Adipocyte (in vitro differentiated cells): ENCODE measurements at regions not wholly inside any gene's neighbourhood (a gene's known extent, or its start where the extent isn't known, plus 50 kb on each side); places are given as distances from the start of the nearest gene placed in this dataset.

Experiments used
- DNase-seq: peaks from one replicate; pipeline ENCODE4 v3.0.0-alpha.2; 2015; ENCODE audit warnings: low read depth
- H3K27me3 ChIP-seq: replicated peaks from 2 replicates; pipeline ENCODE4 v1.7.0; 2013; ENCODE audit warnings: mild to moderate bottlenecking, low read length, moderate library complexity; ENCODE audit not compliant: control insufficient read depth, insufficient read depth
- H3K36me3 ChIP-seq: 2 replicates; pipeline ENCODE4 v1.7.0; 2013; ENCODE audit warnings: low read length, mild to moderate bottlenecking, moderate library complexity; ENCODE audit not compliant: control insufficient read depth, insufficient read depth, severe bottlenecking
- H3K4me1 ChIP-seq: 2 replicates; pipeline ENCODE4 v1.7.0; 2013; ENCODE audit warnings: mild to moderate bottlenecking, low read length, moderate library complexity; ENCODE audit not compliant: control insufficient read depth, insufficient read depth
- H3K4me3 ChIP-seq: 2 replicates; pipeline ENCODE4 v1.7.0; 2013; ENCODE audit warnings: mild to moderate bottlenecking, low read length, moderate library complexity
- H3K9ac ChIP-seq: 2 replicates; pipeline ENCODE4 v1.7.0; 2013; ENCODE audit warnings: mild to moderate bottlenecking, low read length, moderate library complexity
- H3K9me3 ChIP-seq: 2 replicates; pipeline ENCODE4 v1.7.0; 2013; ENCODE audit warnings: mild to moderate bottlenecking, low read length, moderate library complexity; ENCODE audit not compliant: control insufficient read depth

DNA sequence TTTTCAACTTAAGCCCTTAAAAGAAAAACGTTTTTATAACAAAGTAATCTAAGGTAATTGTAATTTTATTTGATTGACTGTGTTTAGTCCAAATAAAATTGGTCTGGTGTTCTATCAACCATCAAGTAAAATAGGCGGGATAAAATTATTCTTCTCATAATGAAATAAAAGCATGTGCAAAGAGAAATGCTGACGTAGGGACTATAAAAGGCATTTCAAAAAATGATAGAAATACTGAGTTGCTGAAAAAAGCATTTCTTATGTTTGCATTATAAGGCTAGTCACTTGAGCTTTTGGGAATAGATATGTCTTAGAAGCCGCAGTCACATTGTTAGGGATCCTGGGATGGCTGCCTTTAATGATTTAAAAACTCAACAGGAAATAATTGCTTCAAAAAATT is 608.0 kb upstream of the JAG1 start:
- DNase-seq = no peak
- Histone ChIP-seq H3K9ac (no peak overlapping the region), H3K36me3 (no peaks in the 10 kb centered on the region), H3K4me3 (no peak overlapping the region), H3K4me1 (no peaks in the 10 kb centered on the region), H3K27me3 (no peaks in the 10 kb centered on the region), H3K9me3 (no peaks in the 10 kb centered on the region)

DNA sequence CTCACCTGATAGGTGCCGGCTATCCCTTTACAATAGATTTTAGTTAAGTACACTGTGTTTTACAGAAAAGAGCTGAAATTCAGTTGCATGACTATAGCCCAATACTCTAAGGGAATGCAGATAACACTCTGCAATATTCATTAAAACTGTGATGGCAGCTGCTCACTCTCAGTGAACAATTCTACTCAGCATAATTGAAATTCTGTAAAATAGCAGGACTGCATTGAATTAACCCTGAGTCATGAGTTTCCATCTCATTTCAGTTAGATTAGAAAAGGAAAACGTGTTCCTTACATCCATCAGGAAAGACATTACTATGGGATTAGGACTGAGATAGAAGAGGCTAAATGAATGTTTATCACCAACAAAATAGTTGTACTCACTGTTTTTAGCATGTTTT is 613.3 kb upstream of the JAG1 start:
- no peak overlapping the region for H3K9ac ChIP-seq
- no peaks in the 10 kb centered on the region for H3K36me3 ChIP-seq
- no peak overlapping the region for H3K4me3 ChIP-seq
- H3K4me1 ChIP-seq = no peaks in the 10 kb centered on the region
- H3K9me3 ChIP-seq = no peaks in the 10 kb centered on the region
- no peak for DNase-seq
- H3K27me3 ChIP-seq = no peaks in the 10 kb centered on the region

DNA sequence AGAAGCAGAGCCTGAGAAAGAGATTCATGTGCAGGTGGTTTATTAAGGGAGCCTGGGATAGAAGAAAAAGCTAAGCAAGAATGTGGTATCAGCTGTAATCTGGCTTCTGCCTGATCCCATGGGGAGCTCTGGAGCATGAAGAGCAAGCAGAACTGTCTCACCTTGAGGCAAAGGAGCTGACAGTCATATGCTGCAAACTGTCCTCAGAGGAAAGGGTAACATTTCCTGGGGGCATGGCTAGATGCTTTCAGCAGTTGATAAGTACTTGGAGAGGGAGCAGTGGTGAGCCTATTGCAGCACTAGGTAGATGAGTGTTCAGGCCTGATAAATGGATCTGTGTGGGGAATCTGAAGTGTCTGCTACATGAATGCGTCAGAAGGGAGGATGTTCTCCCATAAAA is 621.5 kb upstream of the BTBD3 start:
- H3K36me3 ChIP-seq = no peaks in the 10 kb centered on the region
- no peaks in the 10 kb centered on the region for H3K4me1 ChIP-seq
- H3K9ac ChIP-seq = no peak overlapping the region
- no peaks in the 10 kb centered on the region for H3K9me3 ChIP-seq
- DNase-seq = no peak
- H3K4me3 ChIP-seq = no peak overlapping the region
- H3K27me3 ChIP-seq = no peaks in the 10 kb centered on the region

DNA sequence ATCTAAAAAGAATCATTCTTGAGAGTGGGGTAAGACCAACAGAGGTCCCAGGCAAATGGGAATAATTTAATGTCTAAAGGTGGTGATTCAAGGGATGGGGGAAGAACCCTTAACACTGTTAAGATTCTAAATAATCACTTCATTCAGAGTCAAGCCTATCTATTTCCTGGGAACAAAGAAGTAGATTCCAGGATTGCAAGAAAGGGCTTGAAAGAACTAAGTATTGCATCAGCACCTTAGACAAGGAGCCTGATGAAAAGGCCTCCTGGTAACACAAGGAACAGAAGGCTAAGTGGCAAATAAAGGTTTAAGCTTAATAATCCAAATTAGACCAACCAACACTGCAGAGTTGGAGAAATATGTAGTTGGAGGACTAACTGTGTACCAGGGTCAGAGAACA is 620.7 kb upstream of the BTBD3 start:
- H3K36me3 ChIP-seq = no peaks in the 10 kb centered on the region
- H3K4me3 ChIP-seq = no peak overlapping the region
- H3K27me3 ChIP-seq = no peaks in the 10 kb centered on the region
- no peaks in the 10 kb centered on the region for H3K4me1 ChIP-seq
- peak; percentile 13 for DNase-seq
- H3K9me3 ChIP-seq = no peaks in the 10 kb centered on the region
- H3K9ac ChIP-seq = no peak overlapping the region

DNA sequence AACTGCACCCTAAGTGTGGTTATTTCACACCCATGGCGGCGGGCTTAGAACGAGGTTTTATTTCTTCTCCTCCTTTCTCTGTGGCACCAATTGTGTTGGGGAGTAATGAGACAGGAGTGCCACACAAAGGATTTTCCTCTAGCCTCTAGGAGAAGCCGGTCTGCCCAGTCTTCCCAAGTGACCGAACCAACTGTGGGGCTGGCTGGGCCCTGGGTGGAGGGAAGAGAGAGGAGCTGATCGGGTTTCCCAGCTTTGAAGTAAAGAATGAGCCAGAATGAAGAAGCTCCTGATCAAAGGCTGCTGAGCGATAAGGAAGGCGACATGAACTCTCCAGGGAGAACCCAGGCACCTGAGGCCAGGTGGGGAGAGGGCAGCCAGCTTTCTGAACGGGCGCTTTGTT is 616.0 kb upstream of the BTBD3 start:
- H3K27me3 ChIP-seq = no peaks in the 10 kb centered on the region
- no peak overlapping the region for H3K4me3 ChIP-seq
- H3K9me3 ChIP-seq = no peaks in the 10 kb centered on the region
- no peaks in the 10 kb centered on the region for H3K36me3 ChIP-seq
- H3K4me1 ChIP-seq = no peaks in the 10 kb centered on the region
- DNase-seq = no peak
- no peak overlapping the region for H3K9ac ChIP-seq

DNA sequence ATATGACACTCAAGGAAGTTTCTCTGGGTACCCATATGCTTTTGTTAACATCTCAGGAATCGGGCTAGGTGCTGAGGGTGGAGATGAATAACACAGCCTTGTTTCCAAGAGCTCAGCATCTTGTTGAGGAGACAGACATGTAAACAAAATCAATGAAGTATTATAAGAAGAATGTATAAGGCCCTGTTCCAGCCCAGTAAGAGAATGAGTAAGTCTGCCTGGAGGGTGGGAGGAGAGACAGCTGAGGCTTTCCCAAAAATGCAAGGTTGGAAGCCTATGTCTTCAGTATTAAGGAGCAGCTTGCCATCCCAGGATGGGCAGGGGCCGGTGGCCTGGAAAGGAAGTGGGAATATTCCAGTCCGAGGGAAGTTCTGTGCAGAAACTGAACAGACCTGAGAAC is 615.3 kb upstream of the BTBD3 start:
- Histone ChIP-seq H3K36me3 (no peaks in the 10 kb centered on the region), H3K4me1 (no peaks in the 10 kb centered on the region), H3K4me3 (no peak overlapping the region), H3K27me3 (no peaks in the 10 kb centered on the region), H3K9ac (no peak overlapping the region), H3K9me3 (no peaks in the 10 kb centered on the region)
- DNase-seq = peak; percentile 53

DNA sequence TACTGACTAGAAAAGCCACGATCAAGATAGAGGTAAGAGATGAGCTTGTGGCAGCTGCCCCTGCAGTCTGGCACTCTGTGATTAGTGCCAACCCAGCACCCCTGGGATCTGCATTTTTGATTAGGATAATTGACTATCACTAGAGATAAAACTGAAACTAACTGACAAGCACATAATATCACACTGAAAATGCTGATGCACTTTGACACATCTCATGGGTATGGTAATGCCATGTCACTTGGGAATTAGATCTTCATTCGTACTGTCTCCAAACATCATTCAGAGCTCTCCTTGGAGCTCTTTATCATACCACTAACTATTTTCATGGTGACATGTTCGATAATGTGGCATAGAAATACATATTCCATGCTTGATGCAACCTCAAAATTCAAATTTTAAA is 612.9 kb upstream of the BTBD3 start:
- Histone ChIP-seq H3K36me3 (no peaks in the 10 kb centered on the region), H3K9me3 (no peaks in the 10 kb centered on the region), H3K4me3 (no peak overlapping the region), H3K27me3 (no peaks in the 10 kb centered on the region), H3K9ac (no peak overlapping the region), H3K4me1 (no peaks in the 10 kb centered on the region)
- no peak for DNase-seq

DNA sequence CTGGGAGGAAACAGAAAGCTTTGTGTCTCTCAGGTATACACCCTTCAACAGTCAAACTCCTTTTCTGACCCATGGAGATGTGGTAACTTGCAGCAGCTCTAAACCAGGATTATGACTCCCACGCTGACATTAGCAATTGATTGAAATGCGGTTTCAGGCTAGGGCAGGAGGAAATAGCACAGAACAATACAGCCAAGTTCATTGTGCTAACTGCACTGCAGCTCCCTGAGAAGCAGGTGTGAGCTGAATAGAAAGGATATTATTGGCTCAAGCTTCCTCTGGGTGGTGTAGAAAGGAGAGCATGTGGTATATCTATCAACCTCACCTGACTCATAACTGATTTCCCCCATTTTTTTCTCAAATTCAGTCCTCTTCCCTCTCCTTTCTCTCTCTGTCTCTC is 612.3 kb upstream of the BTBD3 start:
- no peak for DNase-seq
- Histone ChIP-seq H3K9me3 (no peaks in the 10 kb centered on the region), H3K9ac (no peak overlapping the region), H3K36me3 (no peaks in the 10 kb centered on the region), H3K27me3 (no peaks in the 10 kb centered on the region), H3K4me3 (no peak overlapping the region), H3K4me1 (no peaks in the 10 kb centered on the region)

DNA sequence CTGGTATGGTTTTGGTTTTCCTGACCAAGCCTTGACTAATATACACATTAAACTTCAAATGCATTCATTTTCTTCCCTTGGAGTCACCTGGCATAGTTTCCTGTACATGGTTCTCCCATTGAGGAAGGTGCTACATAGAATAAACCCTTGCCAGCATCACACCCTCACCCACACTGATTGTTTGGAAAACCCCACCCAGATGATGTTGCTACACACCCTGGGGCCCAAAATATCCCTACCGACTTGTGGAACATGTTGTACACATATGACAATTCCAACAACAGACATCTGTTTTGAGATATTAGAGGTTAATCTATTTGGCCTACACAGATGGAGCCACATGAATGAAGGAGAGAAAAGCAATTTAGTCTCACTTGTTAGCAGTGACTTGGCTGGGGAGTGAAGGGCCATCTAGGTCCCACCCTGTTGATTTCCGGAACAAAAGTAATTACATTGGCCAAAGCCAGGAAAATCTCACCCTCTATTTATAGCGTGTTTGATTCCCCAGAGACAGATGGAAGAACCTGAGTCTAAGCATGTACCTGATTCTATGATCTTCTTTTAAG is 606.0 kb upstream of the BTBD3 start:
- Histone ChIP-seq H3K27me3 (no peaks in the 10 kb centered on the region), H3K4me1 (no peaks in the 10 kb centered on the region), H3K9ac (no peak overlapping the region), H3K36me3 (no peaks in the 10 kb centered on the region), H3K9me3 (no peaks in the 10 kb centered on the region), H3K4me3 (no peak overlapping the region)
- no peak for DNase-seq

DNA sequence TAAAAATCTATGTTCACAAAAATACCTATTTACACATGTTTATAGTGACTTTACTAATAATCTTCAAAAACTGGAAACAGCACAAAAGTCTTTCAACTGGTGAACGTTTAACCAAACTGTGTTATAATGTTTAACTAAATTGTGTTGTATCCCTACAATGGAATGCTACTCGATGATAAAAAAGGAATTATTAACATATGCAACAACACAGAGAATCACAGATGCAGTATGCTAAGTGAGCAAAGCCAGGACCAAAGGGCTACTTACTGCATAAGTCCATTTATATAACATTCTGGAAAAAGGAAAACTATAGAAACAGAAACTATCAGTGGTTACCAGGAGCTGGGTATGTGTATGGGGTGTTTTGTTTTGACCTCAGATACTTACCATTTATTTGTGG is 602.2 kb upstream of the BTBD3 start:
- Histone ChIP-seq H3K9me3 (peaks cover 10% of the 10 kb centered on the region), H3K27me3 (no peaks in the 10 kb centered on the region), H3K4me1 (no peaks in the 10 kb centered on the region), H3K4me3 (no peak overlapping the region), H3K36me3 (no peaks in the 10 kb centered on the region), H3K9ac (no peak overlapping the region)
- no peak for DNase-seq

DNA sequence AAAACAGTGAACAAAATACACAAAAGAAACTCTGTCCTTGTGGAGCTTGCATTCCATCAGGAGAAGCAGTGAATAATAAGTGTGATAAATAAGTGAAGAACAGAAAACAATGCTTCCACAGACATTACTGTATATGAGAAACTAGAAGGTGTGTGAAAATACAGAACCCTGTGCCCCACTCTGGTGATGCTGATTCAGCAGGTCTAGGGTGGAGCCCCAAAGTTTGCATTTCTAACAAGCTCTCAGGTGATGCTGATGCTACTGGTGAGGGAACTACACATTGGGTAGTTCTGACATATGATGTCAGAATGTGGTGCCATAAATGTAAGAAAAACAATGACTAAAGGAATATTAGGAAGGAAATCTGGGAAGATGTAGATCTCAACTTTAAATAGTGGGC is 601.4 kb upstream of the BTBD3 start:
- Histone ChIP-seq H3K9ac (no peak overlapping the region), H3K4me3 (no peak overlapping the region), H3K27me3 (no peaks in the 10 kb centered on the region), H3K36me3 (no peaks in the 10 kb centered on the region), H3K4me1 (no peaks in the 10 kb centered on the region), H3K9me3 (peaks cover 15% of the 10 kb centered on the region)
- no peak for DNase-seq

DNA sequence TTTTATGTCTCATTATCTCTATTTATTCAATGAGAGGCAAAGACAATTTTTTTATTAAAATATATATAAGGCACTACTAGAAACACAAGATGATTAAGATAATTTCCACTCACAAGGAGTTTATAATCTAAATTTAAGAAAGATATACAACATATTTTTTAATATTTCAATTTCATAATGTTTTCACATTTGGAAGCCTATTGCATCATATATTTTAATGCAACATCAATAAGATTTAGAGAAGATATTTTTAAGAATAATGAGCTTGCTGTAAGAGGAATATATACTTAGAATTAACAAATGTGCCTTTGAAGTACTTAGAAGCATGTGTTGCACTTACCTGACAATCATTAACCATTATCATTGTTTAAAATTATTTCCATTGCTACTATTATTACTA is 597.7 kb upstream of the BTBD3 start:
- Histone ChIP-seq H3K9me3 (peaks cover 26% of the 10 kb centered on the region), H3K4me1 (no peaks in the 10 kb centered on the region), H3K9ac (no peak overlapping the region), H3K27me3 (no peaks in the 10 kb centered on the region), H3K4me3 (no peak overlapping the region), H3K36me3 (no peaks in the 10 kb centered on the region)
- DNase-seq = no peak
